GM18505 (cell line): ENCODE measurements at regions not wholly inside any gene's neighbourhood (a gene's known extent, or its start where the extent isn't known, plus 50 kb on each side); places are given as distances from the start of the nearest gene placed in this dataset.
A peak's percentile ranks its signal among the peaks of the same experiment; 100 is the strongest.

Source experiments
- ATAC-seq: cut with Tn5 transposase; IDR thresholded peaks from one replicate; pipeline ENCODE4 v1.9.1; 2021; ENCODE audit not compliant: unreplicated experiment
- POLR2A ChIP-seq: IDR thresholded peaks from 4 replicates; pipeline ENCODE4 v1.6.1; 2011; ENCODE audit warnings: borderline replicate concordance; ENCODE audit not compliant: insufficient read depth, insufficient read length; ENCODE audit errors: extremely low read depth

DNA sequence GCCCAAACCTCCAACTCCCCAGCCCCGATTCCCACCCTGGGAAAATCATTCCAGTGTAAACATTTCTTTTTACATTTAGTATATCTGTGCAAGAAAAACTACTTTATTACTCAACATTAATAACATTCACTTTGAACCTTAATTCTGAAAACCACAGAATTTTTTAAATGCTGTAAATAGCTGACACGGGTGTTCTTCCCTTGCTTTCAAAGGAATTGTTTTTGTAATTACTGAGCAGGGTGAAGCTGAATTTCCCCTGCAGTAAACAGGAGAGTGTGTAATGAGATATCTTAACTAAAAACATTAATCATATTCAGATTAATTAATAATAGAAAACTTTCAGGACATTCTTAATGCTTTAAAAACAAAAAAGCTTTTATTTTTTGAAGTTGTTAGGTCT, 99.3 kb upstream of the CITED2 start:
- no peak for TF ChIP-seq POLR2A
- ATAC-seq = no peak

- TF ChIP-seq POLR2A = no peak
- no peak for ATAC-seq
Observed at GRCh38 chr6:139473231-139473701, 98.8 kb upstream of the CITED2 start.

- ATAC-seq = no peak
- no peak for TF ChIP-seq POLR2A
Observed at GRCh38 chr6:139472351-139473015, 98.0 kb upstream of the CITED2 start.

GRCh38 chr6:139470997-139471396, 96.5 kb upstream of the CITED2 start:
- no peak for TF ChIP-seq POLR2A
- ATAC-seq = no peak

GRCh38 chr6:139468178-139468819, 93.9 kb upstream of the CITED2 start:
- ATAC-seq = no peak
- no peak for TF ChIP-seq POLR2A

DNA sequence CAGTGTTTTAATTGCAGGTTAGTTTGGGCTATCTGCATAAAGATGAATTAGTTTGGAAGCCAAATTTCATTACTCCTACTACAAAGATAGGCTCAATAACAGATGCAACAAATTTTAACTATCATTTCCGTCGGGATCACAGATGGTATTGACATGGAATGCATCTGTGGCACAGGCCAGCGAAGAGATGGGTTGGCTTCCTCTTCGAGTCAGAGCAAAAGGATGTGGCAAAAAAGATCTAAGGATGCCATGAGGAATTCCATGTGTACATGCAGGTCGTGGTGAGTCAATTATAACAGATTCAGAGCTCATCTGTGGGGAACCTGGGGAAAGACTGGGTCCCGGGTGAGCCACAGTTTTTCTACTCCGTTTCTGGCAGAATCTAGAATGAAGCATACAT, 83.0 kb upstream of the CITED2 start:
- TF ChIP-seq POLR2A = no peak
- no peak for ATAC-seq

- TF ChIP-seq POLR2A = no peak
Observed at GRCh38 chr6:139452148-139452876, 77.9 kb upstream of the CITED2 start.

GRCh38 chr6:139449611-139450000, 75.2 kb upstream of the CITED2 start:
- TF ChIP-seq POLR2A = no peak

More at GRCh38 chr6:139452148-139452876, 77.9 kb upstream of the CITED2 start:
- no peak for ATAC-seq

GRCh38 chr6:139448998-139449610, 74.7 kb upstream of the CITED2 start:
- no peak for ATAC-seq
- TF ChIP-seq POLR2A = no peak

More at GRCh38 chr6:139449611-139450000, 75.2 kb upstream of the CITED2 start:
- ATAC-seq = no peak

DNA sequence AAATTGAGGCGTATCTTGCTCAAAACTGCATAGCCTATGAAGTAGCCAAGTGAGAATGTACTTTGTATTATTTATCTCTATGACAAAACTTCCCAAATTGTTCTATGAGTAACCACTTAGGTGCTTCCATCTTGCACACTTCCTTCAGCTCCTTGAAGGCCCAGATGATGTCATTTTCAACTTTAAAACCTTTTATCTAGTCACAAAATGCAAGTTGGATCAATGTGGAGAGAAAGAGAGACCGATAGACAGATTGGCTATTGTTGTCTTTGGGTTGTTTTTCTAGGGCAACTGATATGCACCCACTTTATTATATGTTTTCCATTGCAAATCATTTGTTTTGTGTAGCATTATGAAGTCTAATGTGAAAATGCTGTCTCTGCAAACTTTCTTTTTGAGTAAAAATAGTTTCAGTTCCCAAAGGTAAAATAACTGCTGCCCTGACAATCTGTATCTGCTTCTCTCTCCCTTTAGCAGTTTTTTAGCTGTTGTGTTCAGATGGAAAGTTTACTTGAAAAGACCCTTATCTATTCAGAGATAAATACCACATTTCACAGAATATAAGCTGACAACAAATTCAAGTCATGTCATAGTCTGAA, 73.7 kb upstream of the CITED2 start:
- ATAC-seq = peak; percentile 85
- TF ChIP-seq POLR2A = no peak

GRCh38 chr6:139447656-139447975, 73.2 kb upstream of the CITED2 start:
- no peak for ATAC-seq
- no peak for TF ChIP-seq POLR2A

DNA sequence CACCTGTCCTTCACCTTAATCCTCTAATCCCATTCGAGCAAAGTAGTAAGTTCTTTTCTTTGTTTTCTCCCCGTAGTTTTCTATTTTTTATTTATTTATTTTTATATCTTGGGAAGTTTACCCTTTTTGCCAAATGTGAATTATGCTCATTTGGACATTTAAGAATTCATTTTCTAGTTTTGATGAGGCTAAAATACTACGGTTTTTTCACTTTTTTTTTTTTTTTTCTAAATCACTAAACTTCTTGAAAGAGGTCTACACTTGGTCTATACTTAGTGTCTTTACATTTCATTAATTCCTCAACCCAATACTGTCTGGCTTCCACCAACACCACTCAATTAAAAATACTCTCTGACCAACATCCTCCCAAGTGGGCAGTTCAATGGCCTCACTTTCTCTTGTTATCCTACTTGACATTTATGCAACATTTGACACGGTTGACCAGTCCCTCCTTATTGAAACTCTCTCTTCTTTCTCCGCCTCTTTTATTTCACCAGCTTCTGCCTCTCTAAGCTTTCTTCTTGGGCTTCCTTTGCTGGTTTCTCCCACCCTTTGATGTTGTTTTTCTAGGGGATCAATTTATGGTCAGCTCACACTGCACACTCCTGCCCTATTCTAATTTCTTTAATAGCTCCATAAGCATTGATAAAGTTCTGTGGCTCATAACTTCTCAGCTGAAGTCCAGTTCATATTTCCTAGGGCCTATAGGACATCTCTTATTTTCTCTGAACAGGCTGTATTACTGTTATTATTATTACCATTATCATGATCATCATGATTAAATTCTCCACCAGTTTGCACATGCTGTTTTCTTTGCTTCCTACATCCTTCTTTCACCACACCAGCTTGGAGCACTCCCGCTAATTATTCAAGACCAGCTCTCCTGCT, 72.6 kb upstream of the CITED2 start:
- no peak for TF ChIP-seq POLR2A
- no peak for ATAC-seq
